GM12891 (cell line): ENCODE measurements at regions not wholly inside any gene's neighbourhood (a gene's known extent, or its start where the extent isn't known, plus 50 kb on each side); places are given as distances from the start of the nearest gene placed in this dataset.

Experiments
- PAX5 ChIP-seq: IDR thresholded peaks from 2 replicates; pipeline ENCODE4 v1.6.1; 2011; ENCODE audit warnings: low read length, moderate library complexity, mild to moderate bottlenecking; ENCODE audit not compliant: insufficient read depth, severe bottlenecking
- POLR2A ChIP-seq: IDR thresholded peaks from 2 replicates; pipeline ENCODE4 v1.6.1; 2011; ENCODE audit warnings: low read depth, low read length, control low read depth
- POLR2AphosphoS5 ChIP-seq: IDR thresholded peaks from 2 replicates; pipeline ENCODE4 v1.6.1; 2011; ENCODE audit warnings: low read depth, low read length, control low read depth
- POU2F2 ChIP-seq: IDR thresholded peaks from 2 replicates; pipeline ENCODE4 v1.6.1; 2011; ENCODE audit warnings: low read depth, mild to moderate bottlenecking, control low read depth, low read length, moderate library complexity
- SPI1 ChIP-seq: IDR thresholded peaks from 2 replicates; pipeline ENCODE4 v1.6.1; 2011; ENCODE audit warnings: low read depth, low read length, control low read depth
- TAF1 ChIP-seq: IDR thresholded peaks from 2 replicates; pipeline ENCODE4 v1.6.1; 2011; ENCODE audit warnings: low read depth, low read length, control low read depth

DNA sequence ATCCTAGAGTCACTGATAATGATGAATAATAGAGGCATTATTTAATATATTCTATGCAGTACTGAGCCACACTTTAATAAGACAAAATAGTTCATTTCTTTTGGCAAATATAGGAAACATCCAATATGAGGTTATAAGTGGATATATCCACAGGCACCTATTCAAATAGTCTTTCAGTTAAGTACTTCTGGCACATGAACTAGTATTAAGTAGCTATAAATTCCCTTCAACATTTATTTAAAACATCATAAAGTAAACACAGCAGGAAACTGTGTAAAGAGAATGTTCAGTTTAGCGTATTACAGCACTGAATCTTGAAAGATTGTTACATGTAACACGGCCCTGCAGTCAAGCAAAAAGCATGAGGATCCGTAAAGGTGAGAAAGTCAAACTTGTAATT, 463.3 kb upstream of the KLF12 start:
- TF ChIP-seq SPI1 (no peak), PAX5 (no peak), POLR2A (no peak), POLR2AphosphoS5 (no peak), TAF1 (no peak), POU2F2 (no peak)
